Kidney tubule cell (primary cell): ENCODE measurements at regions not wholly inside any gene's neighbourhood (a gene's known extent, or its start where the extent isn't known, plus 50 kb on each side); places are given as distances from the start of the nearest gene placed in this dataset.

Experiments used
- DNase-seq: peaks from one replicate; pipeline ENCODE4 v3.0.0-alpha.2; 2018; ENCODE audit warnings: low spot score

DNA sequence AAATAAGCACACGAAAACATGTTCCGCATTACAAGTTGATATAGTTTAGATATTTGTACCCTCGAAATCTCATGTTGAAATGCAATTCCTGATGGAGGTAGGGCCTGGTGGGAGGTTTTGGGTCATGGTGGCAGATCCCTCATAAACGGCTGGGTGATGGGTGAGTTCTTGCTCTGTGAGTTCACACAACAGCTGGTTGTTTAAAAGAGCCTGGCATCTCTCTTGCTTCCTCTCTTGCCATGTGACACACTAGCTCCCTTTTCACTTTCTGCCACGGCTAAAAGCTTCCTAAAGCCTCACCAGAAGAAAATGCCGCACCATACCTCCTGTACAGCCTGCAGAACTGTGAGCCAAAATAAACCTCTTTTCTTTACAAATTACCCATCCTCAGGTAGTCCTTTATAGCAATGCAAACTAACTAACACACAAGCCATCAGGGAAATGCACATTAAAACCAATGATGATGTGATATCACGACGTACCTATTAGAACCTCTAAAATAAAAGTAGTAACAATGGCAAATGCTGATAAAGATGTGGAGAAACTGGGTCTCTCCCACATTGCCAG is 188.5 kb downstream of the ANAPC1 start:
- DNase-seq = no peak

DNA sequence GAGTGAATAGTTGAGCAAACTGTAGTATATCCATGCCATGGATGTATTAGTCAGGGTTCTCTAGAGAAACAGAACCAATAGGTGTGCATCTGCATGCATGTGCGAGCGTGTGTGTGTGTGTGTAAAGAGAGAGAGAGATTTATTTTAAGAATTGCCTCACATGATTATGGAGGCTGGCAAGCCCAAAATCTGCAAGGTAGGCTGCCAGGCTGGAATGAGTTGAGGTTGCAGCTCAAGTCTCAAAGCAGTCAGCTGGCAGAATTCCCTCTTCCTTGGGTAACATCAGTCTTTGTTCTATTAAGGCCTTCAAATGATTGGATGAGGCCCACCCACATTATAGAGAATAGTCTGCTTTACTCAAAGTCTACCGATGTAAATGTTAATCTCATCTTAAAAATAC is 187.8 kb downstream of the ANAPC1 start:
- DNase-seq = no peak

DNA sequence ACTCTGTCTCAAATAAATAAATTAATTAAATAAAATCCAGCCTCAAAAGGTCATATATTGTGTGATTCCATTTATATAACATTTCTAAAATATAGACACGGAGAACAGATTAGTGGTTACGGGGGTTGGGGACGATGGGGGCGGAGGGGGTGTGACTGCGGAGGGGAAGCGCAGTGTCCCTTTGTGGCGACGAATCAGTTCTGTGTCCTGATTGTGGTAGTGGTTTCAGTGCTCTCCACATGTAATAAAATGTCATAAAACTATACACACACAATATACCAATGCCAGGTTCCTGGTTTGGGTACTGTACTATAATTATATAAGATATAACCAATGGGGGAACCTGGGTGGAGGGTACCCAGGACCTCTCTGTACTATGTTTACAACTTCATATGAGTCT is 186.4 kb downstream of the ANAPC1 start:
- no peak for DNase-seq

DNA sequence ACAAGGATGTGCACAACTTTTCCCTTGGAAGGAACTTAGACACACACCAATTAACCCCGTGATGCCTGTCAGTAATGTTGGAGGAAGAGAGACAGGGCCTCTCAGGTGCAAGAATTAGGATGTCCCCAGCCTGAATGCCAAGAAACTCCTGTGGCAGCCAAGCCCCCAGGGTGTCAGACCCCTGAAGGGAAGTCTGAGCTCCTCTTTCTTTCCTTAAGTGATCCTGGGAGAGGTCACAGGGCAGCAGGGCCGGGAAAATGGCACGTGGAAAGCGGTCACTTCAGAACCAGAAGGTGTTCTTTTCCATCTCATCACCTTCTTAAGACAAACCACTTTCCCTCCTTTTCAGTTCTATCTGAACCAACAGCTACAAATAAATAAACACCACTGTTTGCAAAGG is 185.9 kb downstream of the ANAPC1 start:
- DNase-seq = no peak

DNA sequence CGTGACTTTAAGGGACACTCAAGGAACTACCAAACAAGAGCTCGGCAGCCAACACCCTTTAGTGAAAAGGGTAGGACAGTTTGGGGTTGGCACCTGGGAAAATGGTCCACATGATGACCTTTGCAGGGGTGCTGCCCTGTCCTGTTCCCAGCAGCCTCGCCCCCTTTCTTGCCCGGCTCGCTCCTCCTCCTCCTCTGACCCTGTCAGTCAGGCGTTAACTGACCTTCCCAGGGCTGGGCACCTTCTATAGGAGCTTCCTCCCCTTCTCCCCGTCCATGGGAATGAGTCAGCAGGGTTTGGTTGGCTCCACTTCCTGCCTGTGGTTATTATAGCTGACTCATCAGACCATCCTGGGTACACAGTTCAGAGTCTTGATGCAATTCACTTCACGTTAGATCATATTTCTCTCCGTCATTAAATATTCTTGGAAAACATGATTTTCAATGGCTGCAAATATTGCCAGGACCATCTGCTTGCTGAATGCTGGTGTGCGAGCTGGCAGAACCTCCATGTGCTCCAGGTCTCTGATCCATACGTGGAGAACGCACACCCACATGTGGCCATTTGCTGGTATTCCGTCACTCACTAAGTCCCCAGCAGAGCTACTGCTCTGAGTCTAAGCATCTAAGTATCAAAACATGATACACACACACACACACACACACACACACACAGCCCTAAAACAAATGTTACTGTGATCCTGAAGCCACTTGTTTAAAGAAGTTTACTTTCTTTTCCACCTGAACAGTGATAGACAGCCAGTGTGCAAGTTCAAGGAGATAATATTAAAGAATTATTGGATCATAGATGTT is 185.0 kb downstream of the ANAPC1 start:
- peak; percentile 98 for DNase-seq

DNA sequence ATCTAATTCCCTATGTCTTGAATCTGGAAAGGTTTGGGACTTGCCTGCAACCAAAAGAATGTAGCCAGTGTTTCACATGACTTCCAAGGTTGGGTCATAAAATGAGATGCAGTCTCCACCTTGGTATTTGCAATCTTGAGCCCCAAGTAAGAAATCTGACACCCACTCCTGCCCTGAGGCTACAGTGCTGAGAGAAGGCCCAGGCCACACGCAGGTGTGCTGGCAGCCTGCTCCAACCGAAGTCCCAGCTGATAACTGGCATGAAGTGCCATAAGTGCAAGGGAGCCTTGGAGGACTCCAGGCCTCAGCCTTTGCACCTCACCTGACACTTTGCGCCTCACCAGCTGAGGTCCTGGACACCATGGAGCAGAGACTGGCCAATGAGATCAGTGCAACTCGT is 182.7 kb downstream of the ANAPC1 start:
- DNase-seq = peak; percentile 59

DNA sequence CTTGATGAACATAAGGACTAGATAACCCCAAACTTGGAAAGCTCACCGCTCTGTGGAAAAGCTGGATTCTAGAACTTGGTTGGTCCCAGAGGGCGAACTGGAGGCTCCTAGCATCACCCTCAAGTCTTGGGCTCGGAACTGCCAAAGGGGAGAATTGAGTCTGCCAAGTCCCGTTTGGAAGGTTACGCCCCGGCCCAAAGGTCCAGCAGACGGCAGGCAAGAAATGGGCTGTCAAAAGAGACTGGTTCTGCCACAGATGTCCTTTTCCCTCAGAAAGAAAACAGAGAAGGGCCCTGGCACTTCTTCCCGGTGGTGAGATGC is 182.2 kb downstream of the ANAPC1 start:
- no peak for DNase-seq

DNA sequence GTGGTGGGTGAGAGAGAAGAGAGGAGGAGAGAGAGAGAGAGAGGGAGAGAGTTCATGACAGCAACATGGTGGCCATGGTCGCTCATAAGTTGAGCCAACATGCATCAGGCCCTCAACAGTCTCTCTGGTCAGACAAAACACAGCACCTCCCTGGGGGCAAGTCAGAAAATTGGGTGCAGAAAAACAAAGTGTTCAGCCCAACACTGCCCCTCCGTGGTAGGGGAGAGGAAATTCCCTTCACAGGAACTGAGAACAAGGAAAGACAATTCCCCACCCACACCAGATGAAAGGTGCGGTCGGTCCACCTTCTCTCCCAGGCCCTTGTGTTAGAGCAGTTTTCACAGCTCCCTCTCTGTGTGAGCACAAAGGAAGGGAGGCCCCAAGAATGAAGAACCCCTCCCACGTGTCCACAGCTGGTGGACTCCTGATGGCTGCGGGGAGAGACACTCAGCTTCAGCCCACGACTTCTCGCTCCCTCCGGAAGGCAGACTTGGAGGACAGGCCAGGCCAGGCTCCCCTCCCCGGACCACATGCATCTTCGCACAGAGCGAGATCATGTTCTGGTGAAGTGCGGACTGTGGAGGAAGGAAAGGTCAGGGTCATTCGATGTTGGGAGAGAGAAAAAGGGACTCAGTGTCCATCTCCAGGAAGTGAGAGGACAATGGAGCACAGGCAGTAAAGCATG is 181.7 kb downstream of the ANAPC1 start:
- peak; percentile 70 for DNase-seq

DNA sequence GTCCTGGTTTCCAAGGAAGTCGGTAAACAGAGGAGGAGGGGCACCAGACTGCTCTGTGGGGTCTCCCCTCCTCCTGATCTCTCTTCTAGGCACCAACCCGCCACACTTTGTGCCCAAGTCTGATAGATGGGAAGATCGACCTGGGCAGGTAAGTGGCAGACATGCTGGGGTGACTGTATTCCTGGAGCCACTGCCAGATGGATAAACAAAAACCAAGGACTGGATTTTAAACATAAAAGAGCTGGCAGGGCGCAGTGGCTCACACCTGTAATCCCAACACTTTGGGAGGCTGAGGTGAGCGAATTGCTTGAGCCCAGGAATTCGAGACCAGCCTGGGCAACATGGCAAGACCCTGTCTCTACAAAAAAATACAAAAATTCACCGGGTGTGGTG is 181.2 kb downstream of the ANAPC1 start:
- DNase-seq = no peak

DNA sequence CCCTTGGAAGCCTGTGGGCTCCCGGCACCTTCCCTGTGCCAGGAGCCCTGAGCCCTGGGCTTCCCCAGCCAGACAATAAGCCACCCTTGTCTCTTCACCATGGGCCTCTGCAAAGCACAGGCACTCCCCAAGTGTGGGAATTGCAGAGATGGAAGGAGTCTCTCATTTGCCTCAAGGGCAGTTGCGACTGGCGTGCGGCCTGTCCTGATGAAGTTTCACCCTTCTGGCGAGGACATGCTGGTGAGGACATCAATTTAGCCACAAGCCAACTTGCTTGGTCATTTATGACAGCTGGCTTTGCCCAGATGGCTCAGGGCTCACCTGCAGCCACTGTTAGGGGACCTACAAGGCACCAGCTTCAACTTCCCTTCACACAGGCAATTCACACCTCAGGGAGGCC is 180.2 kb downstream of the ANAPC1 start:
- no peak for DNase-seq

DNA sequence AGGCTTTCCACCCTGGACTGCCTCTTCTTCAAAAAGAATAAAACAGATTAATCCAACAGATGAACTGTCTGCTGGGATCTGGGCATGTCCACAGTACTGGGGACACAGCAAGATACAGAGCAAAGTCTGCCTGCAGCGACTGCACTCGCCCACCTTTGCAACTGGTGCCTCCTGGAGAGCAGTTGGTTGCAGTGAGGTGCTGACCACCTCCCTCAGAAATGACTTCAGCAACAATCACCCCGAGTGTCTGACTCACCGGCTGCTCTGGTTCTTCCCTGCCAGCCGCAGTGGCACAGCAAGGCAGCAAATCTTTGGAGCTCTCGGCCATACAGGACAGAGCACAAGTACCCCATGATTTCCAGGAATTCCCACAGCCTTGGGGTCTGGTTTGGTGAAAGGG is 179.7 kb downstream of the ANAPC1 start:
- DNase-seq = peak; percentile 87

DNA sequence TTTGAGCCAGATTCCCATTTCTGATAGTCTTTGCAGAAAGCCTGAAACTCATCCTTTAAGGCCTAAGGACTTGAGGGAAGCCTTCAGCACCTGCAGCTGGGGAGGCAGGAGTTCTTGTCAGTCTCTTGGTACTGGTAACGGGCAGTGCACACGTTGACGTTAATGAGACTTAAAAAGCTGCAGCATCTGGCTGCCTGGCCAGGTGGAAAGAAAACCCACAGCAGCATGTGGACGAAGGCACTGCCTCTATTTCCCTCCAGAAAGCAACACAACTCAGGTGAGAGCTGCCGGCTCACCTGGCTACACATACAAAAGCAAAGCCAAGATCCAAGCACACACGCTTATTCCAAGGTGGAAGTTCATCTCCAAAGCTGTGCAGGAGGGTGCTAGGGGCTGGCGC is 178.8 kb downstream of the ANAPC1 start:
- DNase-seq = peak; percentile 18

DNA sequence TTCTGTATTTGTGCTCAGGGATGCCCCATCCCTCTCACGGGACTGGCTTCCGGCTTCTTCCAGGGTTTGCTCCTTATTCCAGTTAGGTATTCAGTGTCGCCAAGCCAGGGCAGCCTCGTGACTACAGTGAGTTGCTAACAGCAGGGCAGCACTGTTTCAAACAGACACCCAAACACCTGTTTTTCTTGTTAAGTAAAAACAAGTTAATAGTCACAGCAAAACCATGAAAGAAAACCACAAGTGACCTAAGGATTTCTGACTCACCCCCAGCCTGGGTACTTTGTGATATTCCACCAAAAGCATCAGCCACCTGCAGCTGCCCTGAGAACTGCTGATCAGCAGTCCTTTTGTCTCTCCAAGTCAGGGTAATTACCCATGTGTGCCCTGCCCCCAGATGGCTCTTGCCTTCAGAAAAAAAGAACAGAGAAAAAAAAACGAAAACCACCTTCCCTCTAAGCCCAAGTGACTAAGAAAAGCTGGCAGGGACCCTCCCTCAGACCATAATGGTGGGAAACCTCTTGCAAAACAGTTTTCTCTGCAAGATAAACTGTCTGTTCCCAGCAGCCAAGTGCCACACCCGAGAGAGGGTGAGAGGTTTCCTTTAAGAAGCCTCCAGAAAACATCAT is 178.2 kb downstream of the ANAPC1 start:
- peak; percentile 99 for DNase-seq

DNA sequence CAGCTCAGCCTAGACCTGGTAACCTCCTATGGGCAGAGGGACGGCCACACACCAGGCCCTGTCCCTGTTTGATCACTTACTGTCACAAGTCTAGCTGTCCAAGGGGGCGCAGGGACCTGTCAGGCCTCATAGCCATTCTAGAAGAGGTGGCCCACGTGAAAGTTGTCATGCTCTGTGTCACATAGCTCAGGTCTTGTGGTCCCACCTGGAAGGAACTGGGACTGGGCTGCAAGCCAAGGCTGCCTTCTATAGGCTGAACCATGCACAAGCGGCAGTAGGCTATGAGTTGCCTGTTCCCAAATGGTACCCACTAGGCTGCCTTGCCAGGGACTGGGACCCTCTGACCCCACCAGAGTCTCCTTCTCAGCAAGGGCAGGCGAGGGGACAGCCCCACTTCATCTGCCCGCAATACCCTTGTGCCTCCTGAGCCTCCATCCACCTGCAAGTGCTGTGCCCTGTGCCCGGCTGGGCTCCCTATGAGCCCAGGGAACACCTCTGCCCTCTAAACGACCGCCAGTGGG is 177.5 kb downstream of the ANAPC1 start:
- DNase-seq = peak; percentile 23

DNA sequence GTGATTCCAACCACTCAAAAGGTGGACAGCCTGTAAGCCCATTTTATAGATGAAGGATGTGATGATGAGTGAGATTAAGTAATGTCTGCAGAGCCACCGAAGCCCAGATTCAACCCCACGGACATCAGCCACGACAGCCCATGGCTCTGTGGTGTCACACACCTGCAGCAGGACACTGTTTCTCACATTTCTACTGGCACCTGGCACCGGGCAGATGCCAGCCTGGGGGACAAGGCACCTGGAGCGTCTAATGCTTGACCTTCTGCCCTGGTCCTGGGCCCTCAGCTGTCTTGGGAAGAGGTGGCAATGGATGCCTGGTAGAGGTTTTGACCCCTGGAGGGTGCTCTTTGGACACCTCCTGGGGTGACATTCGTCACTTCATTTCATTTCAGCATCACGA is 176.3 kb downstream of the ANAPC1 start:
- DNase-seq = no peak

DNA sequence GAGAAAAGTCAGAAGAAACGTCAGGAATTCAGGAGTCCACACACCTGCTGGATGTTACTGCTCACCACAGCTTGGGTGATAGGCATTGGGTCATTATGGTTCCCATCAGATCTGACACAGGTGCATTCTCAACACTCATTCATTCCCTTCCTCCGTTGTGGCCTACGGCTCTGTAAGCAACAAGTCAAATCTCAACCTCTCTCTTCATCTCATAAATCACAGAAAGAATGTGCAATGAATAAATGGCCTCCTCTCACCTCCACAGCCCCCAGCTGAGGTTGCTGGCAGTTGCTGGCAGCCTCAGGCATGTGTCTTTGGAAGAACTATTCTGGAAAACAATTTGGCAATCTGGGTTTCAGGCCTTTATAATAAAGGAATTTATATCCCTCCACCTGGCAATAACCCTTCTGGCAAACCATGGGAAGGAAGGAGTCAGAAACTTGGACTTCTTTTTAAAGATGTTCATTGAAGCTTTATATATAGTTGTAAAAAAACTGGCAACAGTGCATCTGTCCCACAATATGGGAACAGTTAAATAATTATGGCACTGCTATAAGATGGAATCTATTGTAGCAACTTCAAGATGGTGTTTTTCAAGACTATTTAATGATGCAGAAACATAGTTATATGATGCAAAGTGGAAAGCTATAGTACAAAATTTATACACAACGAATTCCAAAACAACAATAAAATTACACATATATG is 175.4 kb downstream of the ANAPC1 start:
- DNase-seq = peak; percentile 13

DNA sequence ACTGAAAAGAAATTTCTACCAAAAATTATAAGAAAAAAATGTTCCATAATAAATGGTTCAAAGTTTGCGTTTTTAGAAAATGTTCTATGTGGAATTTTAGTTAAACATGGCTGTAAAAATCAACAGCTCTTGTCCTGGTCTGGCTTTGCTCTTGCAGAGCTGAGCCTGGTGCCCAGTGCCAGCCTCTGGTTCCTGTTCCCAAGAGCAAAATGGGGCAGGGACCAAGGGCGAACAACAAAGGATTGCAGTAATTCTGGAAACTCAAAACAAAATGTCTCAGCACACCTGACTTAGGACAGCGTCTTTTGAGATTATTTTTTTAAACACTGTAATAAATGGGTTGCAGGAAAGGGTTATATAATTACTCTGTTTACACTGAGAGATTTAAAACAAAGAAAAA is 174.7 kb downstream of the ANAPC1 start:
- DNase-seq = no peak

DNA sequence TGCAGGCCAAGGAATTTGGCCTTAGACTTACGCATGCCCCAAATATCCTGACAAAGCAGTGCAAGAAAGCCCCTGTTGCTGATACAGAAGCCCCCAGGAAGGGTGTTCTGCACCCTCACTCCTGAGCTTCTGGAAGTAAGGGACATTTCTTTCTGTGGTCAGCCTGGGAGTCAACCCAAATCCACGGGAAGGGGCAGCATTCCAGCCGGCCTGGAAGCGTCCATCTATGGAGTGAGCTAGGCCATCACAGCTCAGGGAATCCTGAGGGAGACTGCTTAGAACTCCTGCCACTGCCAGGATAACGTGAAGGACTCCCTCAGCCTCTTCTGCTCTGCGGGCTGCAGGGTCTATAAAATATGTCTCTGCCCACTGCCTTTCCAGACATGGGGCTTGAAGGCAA is 173.9 kb downstream of the ANAPC1 start:
- DNase-seq = no peak

DNA sequence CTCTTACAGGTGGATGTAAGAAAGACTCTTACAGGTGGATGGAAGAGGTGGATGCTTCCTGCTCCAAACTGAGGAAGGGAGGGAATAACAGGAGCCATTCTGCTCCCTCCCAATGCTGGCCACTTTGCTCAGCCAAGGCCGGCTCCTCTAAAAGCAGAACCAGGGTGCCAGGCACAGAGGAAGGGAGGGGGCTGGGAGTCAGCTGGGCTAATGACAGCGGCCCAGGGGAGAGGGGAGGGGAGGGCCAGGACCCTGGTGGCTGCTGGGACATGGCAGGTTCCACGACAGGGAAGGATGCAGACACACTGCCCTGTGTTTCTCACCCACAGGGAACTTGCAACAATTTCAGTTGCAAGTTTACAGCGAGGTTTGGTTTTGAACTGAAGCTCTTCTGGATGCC is 173.4 kb downstream of the ANAPC1 start:
- no peak for DNase-seq

DNA sequence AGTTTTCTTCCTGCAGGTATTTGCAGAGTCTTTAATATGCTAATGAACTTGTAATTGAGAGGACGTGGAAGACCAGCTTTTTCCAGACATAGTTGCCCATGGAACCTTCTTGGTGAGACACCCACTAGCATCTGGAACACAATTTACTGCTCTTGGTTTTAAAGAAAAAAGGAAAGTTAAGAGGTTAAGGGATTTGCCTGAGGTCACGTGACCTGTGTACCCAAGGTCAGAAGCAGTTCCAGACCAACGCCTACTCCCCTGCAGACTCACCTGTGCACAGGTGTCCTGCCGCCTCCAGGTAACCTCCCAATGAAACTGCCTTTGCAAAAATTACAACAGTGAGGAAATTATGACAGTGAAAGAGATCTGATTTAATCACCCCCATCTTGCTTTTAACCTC is 172.7 kb downstream of the ANAPC1 start:
- DNase-seq = no peak

DNA sequence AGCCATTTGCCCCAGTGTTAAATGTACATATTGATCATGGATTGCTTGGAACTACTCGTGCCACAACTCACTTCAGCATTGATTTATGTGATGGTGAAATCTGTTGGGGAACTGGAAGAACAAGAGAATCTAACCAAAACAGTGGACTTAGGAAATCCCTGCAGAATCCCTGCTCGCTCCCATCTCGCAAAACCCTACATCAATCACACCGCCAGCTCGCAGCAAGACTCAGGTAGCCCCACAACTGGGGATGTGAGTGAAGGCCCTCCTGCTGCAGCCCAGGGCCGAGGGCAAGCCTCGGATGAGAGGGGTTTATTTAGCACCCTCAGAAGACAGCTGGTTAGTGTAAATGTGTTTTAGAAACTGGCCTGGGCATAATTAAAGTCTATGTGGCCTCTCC is 171.6 kb downstream of the ANAPC1 start:
- no peak for DNase-seq

DNA sequence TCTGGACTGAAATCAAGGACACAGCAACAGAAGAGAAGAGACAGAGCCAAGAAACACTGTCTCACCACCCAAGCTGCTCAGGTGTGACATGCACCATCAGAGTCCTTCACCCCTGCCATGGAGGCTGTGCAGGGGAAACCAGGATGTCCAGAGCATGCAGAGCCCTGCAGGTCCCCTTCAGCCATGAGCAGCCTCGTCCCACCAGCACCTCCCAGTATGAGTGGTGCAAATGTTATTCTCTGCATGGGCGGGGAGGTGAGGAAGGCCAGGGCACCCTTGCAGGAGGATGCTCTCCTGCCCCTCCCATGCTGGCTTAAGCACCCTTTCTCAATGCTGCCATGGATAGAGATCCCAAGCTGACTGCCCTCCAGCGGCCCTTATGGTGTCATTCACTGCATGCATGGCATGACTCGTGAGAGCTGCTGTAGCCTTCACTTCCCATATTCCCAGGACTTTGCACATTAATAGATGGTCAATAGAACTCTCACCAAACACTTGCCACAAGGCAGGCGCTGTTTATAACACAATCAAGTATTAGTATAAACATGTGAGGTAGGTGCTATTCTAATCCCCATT is 171.0 kb downstream of the ANAPC1 start:
- DNase-seq = no peak
